ENCODE measurements at regions not wholly inside any gene's neighbourhood (a gene's known extent, or its start where the extent isn't known, plus 50 kb on each side); places are given as distances from the start of the nearest gene placed in this dataset.

GRCh38 chr11:70846781-70847655 lies 405.4 kb downstream of the SHANK2 start:
- Histone ChIP-seq H3K4me3 (no peak overlapping the region), H2AFZ (no peak overlapping the region), H3K4me1 (ENCODE audit: insufficient read depth) (no peaks in the 10 kb centered on the region), H4K20me1 (ENCODE audit: insufficient read depth, poor library complexity, severe bottlenecking) (no peaks in the 10 kb centered on the region), H3K4me2 (no peak overlapping the region), H3K9me3 (ENCODE audit: low read depth) (no peaks in the 10 kb centered on the region), H3K36me3 (replicated peaks; ENCODE audit: insufficient read depth, low read depth) (no peaks in the 10 kb centered on the region), H3K9me2 (replicated peaks; ENCODE audit: insufficient read depth) (no peaks in the 10 kb centered on the region), H3K27me3 (no peaks in the 10 kb centered on the region), H3K27ac (no peak overlapping the region), H3K79me2 (no peaks in the 10 kb centered on the region)
- TF ChIP-seq EZH2phosphoT487 (IDR thresholded peaks at IDR 0.05; ENCODE audit: low read depth, severe bottlenecking, unreplicated experiment) (no peak), EZH2 (IDR thresholded peaks at IDR 0.05; ENCODE audit: borderline replicate concordance) (no peak)
- WGBS (ENCODE audit: low lambda C conversion rate, missing lambda C conversion rate), result 95% methylated on average over 21 of the region's 22 CpGs
- no peak for DNase-seq (ENCODE audit: low spot score)

- Histone ChIP-seq H3K4me2 (no peak overlapping the region), H4K20me1 (ENCODE audit: insufficient read depth, poor library complexity, severe bottlenecking) (no peaks in the 10 kb centered on the region), H3K4me1 (ENCODE audit: insufficient read depth) (no peaks in the 10 kb centered on the region), H3K27me3 (no peaks in the 10 kb centered on the region), H3K27ac (no peak overlapping the region), H3K9me3 (ENCODE audit: low read depth) (no peaks in the 10 kb centered on the region), H3K79me2 (no peaks in the 10 kb centered on the region), H3K4me3 (no peak overlapping the region), H3K9me2 (replicated peaks; ENCODE audit: insufficient read depth) (no peaks in the 10 kb centered on the region), H3K36me3 (replicated peaks; ENCODE audit: insufficient read depth, low read depth) (no peaks in the 10 kb centered on the region), H2AFZ (no peak overlapping the region)
- no peak for TF ChIP-seq CTCF (IDR thresholded peaks at IDR 0.05; ENCODE audit: poor library complexity)
- DNase-seq (ENCODE audit: low spot score), result no peak
- WGBS (ENCODE audit: low lambda C conversion rate, missing lambda C conversion rate), result 89% methylated on average over 13 of the region's 13 CpGs
Measured at GRCh38 chr11:70848243-70848750, 404.1 kb downstream of the SHANK2 start.

- Histone ChIP-seq H3K9me2 (replicated peaks; ENCODE audit: insufficient read depth) (no peaks in the 10 kb centered on the region), H3K4me1 (ENCODE audit: insufficient read depth) (no peaks in the 10 kb centered on the region), H3K79me2 (no peaks in the 10 kb centered on the region), H3K9me3 (ENCODE audit: low read depth) (no peaks in the 10 kb centered on the region), H3K27ac (no peak overlapping the region), H3K4me3 (no peak overlapping the region), H4K20me1 (ENCODE audit: insufficient read depth, poor library complexity, severe bottlenecking) (no peaks in the 10 kb centered on the region), H3K27me3 (no peaks in the 10 kb centered on the region), H2AFZ (no peak overlapping the region), H3K36me3 (replicated peaks; ENCODE audit: insufficient read depth, low read depth) (no peaks in the 10 kb centered on the region), H3K4me2 (no peak overlapping the region)
- no peak for DNase-seq (ENCODE audit: low spot score)
- 85% methylated on average over 3 of the region's 3 CpGs for WGBS (ENCODE audit: low lambda C conversion rate, missing lambda C conversion rate)
- TF ChIP-seq EZH2 (IDR thresholded peaks at IDR 0.05; ENCODE audit: borderline replicate concordance) (no peak), CTCF (IDR thresholded peaks at IDR 0.05; ENCODE audit: poor library complexity) (no peak), EZH2phosphoT487 (IDR thresholded peaks at IDR 0.05; ENCODE audit: low read depth, severe bottlenecking, unreplicated experiment) (no peak)
Measured at GRCh38 chr11:70849031-70849430, 403.3 kb downstream of the SHANK2 start.

- WGBS (ENCODE audit: low lambda C conversion rate, missing lambda C conversion rate), result 93% methylated on average over 3 of the region's 3 CpGs
- no peak for DNase-seq (ENCODE audit: low spot score)
- Histone ChIP-seq H2AFZ (no peak overlapping the region), H3K79me2 (no peaks in the 10 kb centered on the region), H3K36me3 (replicated peaks; ENCODE audit: insufficient read depth, low read depth) (no peaks in the 10 kb centered on the region), H3K9me3 (ENCODE audit: low read depth) (no peaks in the 10 kb centered on the region), H3K4me2 (no peak overlapping the region), H3K27me3 (no peaks in the 10 kb centered on the region), H3K9me2 (replicated peaks; ENCODE audit: insufficient read depth) (no peaks in the 10 kb centered on the region), H3K4me3 (no peak overlapping the region), H3K27ac (no peak overlapping the region), H4K20me1 (ENCODE audit: insufficient read depth, poor library complexity, severe bottlenecking) (no peaks in the 10 kb centered on the region), H3K4me1 (ENCODE audit: insufficient read depth) (no peaks in the 10 kb centered on the region)
- TF ChIP-seq CTCF (IDR thresholded peaks at IDR 0.05; ENCODE audit: poor library complexity), result no peak
- TF ChIP-seq EZH2 (IDR thresholded peaks at IDR 0.05; ENCODE audit: borderline replicate concordance), result no peak
- no peak for TF ChIP-seq EZH2phosphoT487 (IDR thresholded peaks at IDR 0.05; ENCODE audit: low read depth, severe bottlenecking, unreplicated experiment)
Measured at GRCh38 chr11:70851308-70851707, 401.1 kb downstream of the SHANK2 start.
